GM13977 (cell line): ENCODE measurements at regions not wholly inside any gene's neighbourhood (a gene's known extent, or its start where the extent isn't known, plus 50 kb on each side); places are given as distances from the start of the nearest gene placed in this dataset.

ENCODE experiments used
- DNase-seq: peaks from one replicate; pipeline ENCODE4 v3.0.0; 2012; ENCODE audit warnings: low spot score
- CTCF ChIP-seq: IDR thresholded peaks from 2 replicates; pipeline ENCODE4 v1.5.1; 2012; ENCODE audit warnings: mild to moderate bottlenecking, control low read depth; ENCODE audit not compliant: insufficient read depth; ENCODE audit errors: extremely low read depth, missing control alignments
- in situ Hi-C: fragments of 300-500 bp; cut with MboI; formaldehyde crosslinking; loops from one replicate; pipeline ENCODE4 v1.12.0; 2022; ENCODE audit warnings: low sequenced_read_pairs, low pct_unique_long_range_greater_than_20kb, mixed read lengths, inconsistent platforms; ENCODE audit not compliant: unreplicated experiment

GRCh38 chr4:135724421-135724820 lies 1522.8 kb upstream of the PABPC4L start:
- TF ChIP-seq CTCF: no peak
- no peak for DNase-seq
- in situ Hi-C loops: no loop called here

- in situ Hi-C loops: no loop called here
- no peak for TF ChIP-seq CTCF
- DNase-seq: no peak
Measured at GRCh38 chr4:135718019-135718418, 1516.4 kb upstream of the PABPC4L start.

GRCh38 chr4:135705343-135705742 lies 1503.8 kb upstream of the PABPC4L start:
- no peak for TF ChIP-seq CTCF
- no peak for DNase-seq
- in situ Hi-C loops: no loop called here

GRCh38 chr4:135694066-135694465 lies 1492.5 kb upstream of the PABPC4L start:
- in situ Hi-C loops: no loop called here
- no peak for DNase-seq
- no peak for TF ChIP-seq CTCF

GRCh38 chr4:135684001-135684400 lies 1482.4 kb upstream of the PABPC4L start:
- in situ Hi-C loops: no loop called here
- no peak for DNase-seq
- TF ChIP-seq CTCF: no peak

- TF ChIP-seq CTCF: no peak
- in situ Hi-C loops: no loop called here
- no peak for DNase-seq
Measured at GRCh38 chr4:135672202-135672601, 1470.6 kb upstream of the PABPC4L start.

GRCh38 chr4:135670548-135670947 lies 1469.0 kb upstream of the PABPC4L start:
- in situ Hi-C loops: no loop called here
- TF ChIP-seq CTCF: peak; percentile 9
- DNase-seq: no peak
